GM23248 (cell line): ENCODE measurements at regions not wholly inside any gene's neighbourhood (a gene's known extent, or its start where the extent isn't known, plus 50 kb on each side); places are given as distances from the start of the nearest gene placed in this dataset.

ENCODE experiments used
- EZH2 ChIP-seq: fragments of 200-600 bp; sonication (generic); IDR thresholded peaks from 2 replicates; pipeline ENCODE4 v1.6.1; 2018; ENCODE audit warnings: antibody characterized with exemption, mild to moderate bottlenecking; ENCODE audit not compliant: insufficient read depth, poor library complexity, severe bottlenecking
- EZH2phosphoT487 ChIP-seq: fragments of 200-600 bp; sonication (generic); IDR thresholded peaks from 2 replicates; pipeline ENCODE4 v1.6.1; 2018; ENCODE audit warnings: antibody characterized with exemption, moderate library complexity, mild to moderate bottlenecking, low read depth; ENCODE audit not compliant: insufficient read depth

- TF ChIP-seq EZH2 (no peak), EZH2phosphoT487 (no peak)
Measured at GRCh38 chr3:72490688-72491435, 357.4 kb downstream of the SHQ1 start.
